Esophagus muscularis mucosa (tissue), 3 donors: ENCODE measurements at regions not wholly inside any gene's neighbourhood (a gene's known extent, or its start where the extent isn't known, plus 50 kb on each side); places are given as distances from the start of the nearest gene placed in this dataset.

Experiments used
- POLR2A ChIP-seq: fragments of 450-650 bp; IDR thresholded peaks from one replicate; pipeline ENCODE4 v1.6.1; 2017; ENCODE audit warnings: antibody characterized with exemption, moderate library complexity, mild to moderate bottlenecking, low read depth
- TF ChIP-seq, protein P1 (sequence below), 3 experiments: fragments of 200-600 bp in 2 of 3; fragments of 450-650 bp in 1 of 3; sonication (generic) in 2 of 3; IDR thresholded peaks; one replicate each; pipeline ENCODE4 v1.5.1; 2017 to 2019; ENCODE audit warnings: antibody characterized with exemption in 3 of 3, mild to moderate bottlenecking in 2 of 3, moderate library complexity in 1 of 3

- no peak for TF ChIP-seq POLR2A
- TF ChIP-seq, protein P1, sequence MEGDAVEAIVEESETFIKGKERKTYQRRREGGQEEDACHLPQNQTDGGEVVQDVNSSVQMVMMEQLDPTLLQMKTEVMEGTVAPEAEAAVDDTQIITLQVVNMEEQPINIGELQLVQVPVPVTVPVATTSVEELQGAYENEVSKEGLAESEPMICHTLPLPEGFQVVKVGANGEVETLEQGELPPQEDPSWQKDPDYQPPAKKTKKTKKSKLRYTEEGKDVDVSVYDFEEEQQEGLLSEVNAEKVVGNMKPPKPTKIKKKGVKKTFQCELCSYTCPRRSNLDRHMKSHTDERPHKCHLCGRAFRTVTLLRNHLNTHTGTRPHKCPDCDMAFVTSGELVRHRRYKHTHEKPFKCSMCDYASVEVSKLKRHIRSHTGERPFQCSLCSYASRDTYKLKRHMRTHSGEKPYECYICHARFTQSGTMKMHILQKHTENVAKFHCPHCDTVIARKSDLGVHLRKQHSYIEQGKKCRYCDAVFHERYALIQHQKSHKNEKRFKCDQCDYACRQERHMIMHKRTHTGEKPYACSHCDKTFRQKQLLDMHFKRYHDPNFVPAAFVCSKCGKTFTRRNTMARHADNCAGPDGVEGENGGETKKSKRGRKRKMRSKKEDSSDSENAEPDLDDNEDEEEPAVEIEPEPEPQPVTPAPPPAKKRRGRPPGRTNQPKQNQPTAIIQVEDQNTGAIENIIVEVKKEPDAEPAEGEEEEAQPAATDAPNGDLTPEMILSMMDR (IDR thresholded peaks at IDR 0.05), result no peak
Measured at GRCh38 chr15:98113327-98113726, 152.8 kb downstream of the ARRDC4 start.
